K562 (cell line): ENCODE measurements at regions not wholly inside any gene's neighbourhood (a gene's known extent, or its start where the extent isn't known, plus 50 kb on each side); places are given as distances from the start of the nearest gene placed in this dataset.

Experiments
- ATAC-seq: fragments of 200-7000 bp; cut with Tn5 transposase; 3 replicates; pipeline ENCODE4 v1.9.1; 2020; ENCODE audit warnings: moderate library complexity
- BruUV-seq: library from RNA; stranded (reverse); fragments of 400-500 nt; replicated peaks from 2 replicates; lab custom pipeline; 2021; lab: Mats Ljungman, UMichigan
- CTCF ChIA-PET: fragments of 300-600 bp; formaldehyde crosslinking; extraction: SDS; loops from one replicate; lab custom pipeline; 2021; ENCODE audit warnings: low intra/inter-chr PET ratio; lab: Yijun Ruan, JAX
- POLR2A ChIA-PET: fragments of 300-600, 350-650 bp; sonication (Branson Sonifier 250); formaldehyde crosslinking; extraction: SDS; loops from one replicate; lab custom pipeline; 2021; ENCODE audit warnings: antibody characterized with exemption, inconsistent platforms; lab: Yijun Ruan, JAX
- DNase-seq, 4 experiments: peaks; one replicate each; pipeline versions ENCODE4 v3.0.0 to v3.0.0-alpha.2; 2011 to 2018; ENCODE audit warnings: low spot score in 3 of 4, mixed read lengths in 3 of 4; ENCODE audit errors: extremely low read depth in 1 of 4
- FAIRE-seq: peaks from 2 replicates; lab custom pipeline; 2011; peaks lifted over from hg19 to GRCh38; lab: Jason Lieb, UNC
- H2AFZ ChIP-seq: 2 replicates; pipeline ENCODE4 v1.6.0; 2011; ENCODE audit warnings: low read depth, low read length, control low read depth, inconsistent platforms
- H3K27ac ChIP-seq: fragments of 200-600 bp; 3 replicates; pipeline ENCODE4 v1.8.0; 2011; ENCODE audit warnings: low read depth, mild to moderate bottlenecking, control low read depth, inconsistent platforms, low read length, moderate library complexity, mixed read lengths; ENCODE audit errors: extremely low read depth
- H3K27me3 ChIP-seq, 2 experiments: fragments of 300-600 bp in 1 of 2; 2 replicates in 1 of 2; 3 replicates in 1 of 2; pipeline versions ENCODE4 v1.6.0 to v1.8.0; 2011; ENCODE audit warnings: inconsistent platforms in 2 of 2, low read length in 2 of 2, mild to moderate bottlenecking in 1 of 2, mixed read lengths in 1 of 2, moderate library complexity in 1 of 2; ENCODE audit not compliant: control insufficient read depth in 2 of 2, insufficient read depth in 2 of 2
- H3K36me3 ChIP-seq: fragments of 300-600 bp; 3 replicates; pipeline ENCODE4 v1.8.0; 2011; ENCODE audit warnings: mild to moderate bottlenecking, low read length, inconsistent platforms; ENCODE audit not compliant: control insufficient read depth, insufficient read depth
- H3K4me1 ChIP-seq, 2 experiments: fragments of 200-600 bp in 1 of 2; replicated peaks in 1 of 2; 2 replicates in 1 of 2; 3 replicates in 1 of 2; pipeline versions ENCODE4 v1.5.1 to v1.8.0; 2011; ENCODE audit warnings: inconsistent platforms in 2 of 2, low read length in 2 of 2, mild to moderate bottlenecking in 1 of 2, mixed read lengths in 1 of 2, moderate library complexity in 1 of 2; ENCODE audit not compliant: control insufficient read depth in 2 of 2, insufficient read depth in 2 of 2
- H3K4me2 ChIP-seq: 2 replicates; pipeline ENCODE4 v1.6.1; 2011; ENCODE audit warnings: low read length, control low read depth, inconsistent platforms, mixed read lengths; ENCODE audit not compliant: insufficient read depth
- H3K4me3 ChIP-seq: fragments of 200-600 bp; sonication (generic), shearing (Covaris generic); 2 replicates; pipeline ENCODE4 v1.5.1; 2016; ENCODE audit warnings: control low read depth, inconsistent platforms
- H3K79me2 ChIP-seq: fragments of 200-600 bp; 3 replicates; pipeline ENCODE4 v1.8.0; 2011; ENCODE audit warnings: low read length, inconsistent platforms; ENCODE audit not compliant: control insufficient read depth, insufficient read depth
- H3K9ac ChIP-seq, 2 experiments: 2 replicates each; pipeline versions ENCODE4 v1.6.0 to v1.6.1; 2011; ENCODE audit warnings: low read depth in 2 of 2, low read length in 2 of 2, control low read depth in 1 of 2, inconsistent platforms in 1 of 2, mild to moderate bottlenecking in 1 of 2, mixed read lengths in 1 of 2; ENCODE audit not compliant: insufficient read depth in 1 of 2
- H3K9me1 ChIP-seq: one replicate; pipeline ENCODE4 v1.6.0; 2011; ENCODE audit warnings: inconsistent platforms, mild to moderate bottlenecking, low read length, moderate library complexity; ENCODE audit not compliant: control insufficient read depth, insufficient read depth
- H3K9me3 ChIP-seq: replicated peaks from 2 replicates; pipeline ENCODE4 v1.5.1; 2011; ENCODE audit warnings: low read depth, low read length, inconsistent platforms; ENCODE audit not compliant: control insufficient read depth, insufficient read depth
- H4K20me1 ChIP-seq: replicated peaks from 2 replicates; pipeline ENCODE4 v1.6.1; 2011; ENCODE audit warnings: low read length, inconsistent platforms, mixed read lengths; ENCODE audit not compliant: control insufficient read depth, insufficient read depth
- BHLHE40 ChIP-seq: IDR thresholded peaks from 2 replicates; pipeline ENCODE4 v1.6.1; 2011; ENCODE audit warnings: low read length, improper control_type of control experiment
- CBFA2T2 ChIP-seq: fragments of 450-650 bp; conservative IDR thresholded peaks from 2 replicates; pipeline ENCODE4 v1.6.1; 2017; ENCODE audit warnings: mild to moderate bottlenecking
- EWSR1 ChIP-seq: fragments of 450-650 bp; IDR thresholded peaks from 2 replicates; pipeline ENCODE4 v1.6.1; 2018; ENCODE audit warnings: borderline replicate concordance, mild to moderate bottlenecking, low read depth, moderate library complexity; ENCODE audit not compliant: partially characterized antibody
- FOXK2 ChIP-seq, 2 experiments: fragments of 450-650 bp; IDR thresholded peaks in 1 of 2; conservative IDR thresholded peaks in 1 of 2; 2 replicates each; pipeline ENCODE4 v1.6.1; 2016; ENCODE audit warnings: low read depth in 2 of 2, mild to moderate bottlenecking in 1 of 2
- GABPA ChIP-seq: fragments of 200-800 bp; sonication (Bioruptor generic); conservative IDR thresholded peaks from 2 replicates; pipeline ENCODE4 v1.6.1; 2016; ENCODE audit warnings: low read depth, missing genetic modification characterization, missing compliant biosample characterization
- GABPB1 ChIP-seq: sonication (generic); formaldehyde crosslinking; IDR thresholded peaks from 2 replicates; pipeline ENCODE4 v1.8.0; 2022; ENCODE audit warnings: mild to moderate bottlenecking, missing genetic modification reagents
- PTBP1 ChIP-seq: fragments of 200-400 bp; formaldehyde crosslinking; IDR thresholded peaks from 2 replicates; pipeline ENCODE4 v1.6.1; 2017; ENCODE audit warnings: low read depth, low read length
- YBX1 ChIP-seq: fragments of 450-650 bp; IDR thresholded peaks from 2 replicates; pipeline ENCODE4 v1.7.1; 2016; ENCODE audit warnings: mild to moderate bottlenecking
- WGBS: fragments of 100-300 bp; shearing (Covaris generic); methylation state at CpG from one replicate; pipeline ENCODE4 v1.1.6; 2016; ENCODE audit warnings: low coverage, mixed read lengths; ENCODE audit not compliant: insufficient coverage; ENCODE audit errors: missing lambda C conversion rate; 5-methylcytosine and 5-hydroxymethylcytosine counted together
- in situ Hi-C: fragments of 300-500 bp; cut with MboI; formaldehyde crosslinking; loops from 4 replicates; pipeline ENCODE4 v1.15.0; 2018; ENCODE audit warnings: inconsistent platforms, mixed read lengths
- intact Hi-C: fragments of 100-400 bp; cut with micrococcal nuclease; formaldehyde crosslinking; loops from 2 replicates; pipeline ENCODE4 v1.14.2; 2022
- TF ChIP-seq, protein P1 (sequence below): fragments of 450-650 bp; formaldehyde crosslinking; IDR thresholded peaks from 2 replicates; pipeline ENCODE4 v1.4.0; 2020; ENCODE audit warnings: mild to moderate bottlenecking, moderate library complexity
- TF ChIP-seq, protein P2 (sequence below): fragments of 450-650 bp; IDR thresholded peaks from 2 replicates; pipeline ENCODE4 v1.6.1; 2016; ENCODE audit warnings: mild to moderate bottlenecking
- TF ChIP-seq, protein P3 (sequence below): fragments of 250-450 bp; sonication (Bioruptor Pico); IDR thresholded peaks from 2 replicates; pipeline ENCODE4 v1.4.0; 2020

DNA sequence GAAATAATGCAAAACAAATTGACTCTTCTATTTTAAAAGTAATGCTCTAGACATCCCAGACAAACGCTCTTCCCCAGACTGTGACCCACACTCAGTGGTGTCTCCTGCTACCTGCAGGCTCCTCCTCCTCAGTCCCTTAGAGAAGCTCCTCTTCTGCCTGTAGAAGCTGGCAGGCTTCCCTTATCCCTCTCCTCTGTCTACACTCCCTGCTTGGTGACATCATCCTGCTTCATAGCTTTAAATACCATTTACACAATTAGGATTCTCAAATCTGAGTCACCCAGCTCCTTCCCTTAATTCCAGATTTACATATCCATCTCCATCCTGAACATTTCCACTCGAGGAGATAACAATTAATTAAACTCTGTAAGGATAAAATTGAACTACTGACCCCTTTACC, 167.9 kb downstream of the FBXO15 start (continued):
- TF ChIP-seq, protein P1, sequence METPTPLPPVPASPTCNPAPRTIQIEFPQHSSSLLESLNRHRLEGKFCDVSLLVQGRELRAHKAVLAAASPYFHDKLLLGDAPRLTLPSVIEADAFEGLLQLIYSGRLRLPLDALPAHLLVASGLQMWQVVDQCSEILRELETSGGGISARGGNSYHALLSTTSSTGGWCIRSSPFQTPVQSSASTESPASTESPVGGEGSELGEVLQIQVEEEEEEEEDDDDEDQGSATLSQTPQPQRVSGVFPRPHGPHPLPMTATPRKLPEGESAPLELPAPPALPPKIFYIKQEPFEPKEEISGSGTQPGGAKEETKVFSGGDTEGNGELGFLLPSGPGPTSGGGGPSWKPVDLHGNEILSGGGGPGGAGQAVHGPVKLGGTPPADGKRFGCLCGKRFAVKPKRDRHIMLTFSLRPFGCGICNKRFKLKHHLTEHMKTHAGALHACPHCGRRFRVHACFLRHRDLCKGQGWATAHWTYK (CRISPR knock-in tag), result no peak

DNA sequence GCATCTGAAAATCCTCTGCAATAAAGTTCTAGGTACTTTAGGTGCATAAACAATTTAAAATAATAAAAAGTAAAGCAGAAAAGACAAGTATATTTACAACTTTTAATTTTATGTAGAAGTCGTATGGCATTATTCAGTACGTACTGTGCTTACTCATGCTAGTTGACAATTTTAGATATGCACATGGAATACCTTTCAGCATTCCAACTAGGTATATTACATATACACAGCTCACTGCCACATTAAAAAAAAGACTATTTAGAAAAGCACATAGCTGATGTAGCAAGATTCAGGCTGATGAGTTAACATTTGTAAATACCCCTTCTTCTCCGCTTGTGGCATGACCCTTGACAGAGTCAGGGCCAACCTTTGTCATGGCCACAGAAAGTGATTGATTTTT, 171.2 kb downstream of the FBXO15 start:
- DNase-seq (no peak), ATAC-seq (no peak), FAIRE-seq (no peak)
- WGBS, result 0% methylated on average over 2 of the region's 3 CpGs
- Histone ChIP-seq H3K27me3 (no peaks in the 10 kb centered on the region), H3K9me1 (no peaks in the 10 kb centered on the region), H3K4me2 (no peak overlapping the region), H2AFZ (no peak overlapping the region), H3K27ac (no peak overlapping the region), H3K4me3 (no peak overlapping the region), H3K79me2 (no peaks in the 10 kb centered on the region), H3K9me3 (no peaks in the 10 kb centered on the region), H4K20me1 (no peaks in the 10 kb centered on the region), H3K9ac (no peak overlapping the region), H3K4me1 (no peaks in the 10 kb centered on the region), H3K36me3 (no peaks in the 10 kb centered on the region)
- in situ Hi-C loops (no loop called here), intact Hi-C loops (no loop called here)
- no TSS peak for BruUV-seq
- ChIA-PET POLR2A (no interaction called here), CTCF (no interaction called here)
- TF ChIP-seq, protein P2, sequence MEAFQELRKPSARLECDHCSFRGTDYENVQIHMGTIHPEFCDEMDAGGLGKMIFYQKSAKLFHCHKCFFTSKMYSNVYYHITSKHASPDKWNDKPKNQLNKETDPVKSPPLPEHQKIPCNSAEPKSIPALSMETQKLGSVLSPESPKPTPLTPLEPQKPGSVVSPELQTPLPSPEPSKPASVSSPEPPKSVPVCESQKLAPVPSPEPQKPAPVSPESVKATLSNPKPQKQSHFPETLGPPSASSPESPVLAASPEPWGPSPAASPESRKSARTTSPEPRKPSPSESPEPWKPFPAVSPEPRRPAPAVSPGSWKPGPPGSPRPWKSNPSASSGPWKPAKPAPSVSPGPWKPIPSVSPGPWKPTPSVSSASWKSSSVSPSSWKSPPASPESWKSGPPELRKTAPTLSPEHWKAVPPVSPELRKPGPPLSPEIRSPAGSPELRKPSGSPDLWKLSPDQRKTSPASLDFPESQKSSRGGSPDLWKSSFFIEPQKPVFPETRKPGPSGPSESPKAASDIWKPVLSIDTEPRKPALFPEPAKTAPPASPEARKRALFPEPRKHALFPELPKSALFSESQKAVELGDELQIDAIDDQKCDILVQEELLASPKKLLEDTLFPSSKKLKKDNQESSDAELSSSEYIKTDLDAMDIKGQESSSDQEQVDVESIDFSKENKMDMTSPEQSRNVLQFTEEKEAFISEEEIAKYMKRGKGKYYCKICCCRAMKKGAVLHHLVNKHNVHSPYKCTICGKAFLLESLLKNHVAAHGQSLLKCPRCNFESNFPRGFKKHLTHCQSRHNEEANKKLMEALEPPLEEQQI, result no peak
- TF ChIP-seq EWSR1 (no peak), FOXK2 (conservative IDR thresholded peaks at IDR 0.05 in 1 of 2, IDR thresholded peaks at IDR 0.05 in 1 of 2; ENCODE audit: low read depth in 2 of 2) (no peak), YBX1 (no peak), CBFA2T2 (no peak), PTBP1 (no peak), BHLHE40 (no peak), GABPA (tag) (no peak), GABPB1 (CRISPR knock-in tag) (no peak)
- TF ChIP-seq, protein P3, sequence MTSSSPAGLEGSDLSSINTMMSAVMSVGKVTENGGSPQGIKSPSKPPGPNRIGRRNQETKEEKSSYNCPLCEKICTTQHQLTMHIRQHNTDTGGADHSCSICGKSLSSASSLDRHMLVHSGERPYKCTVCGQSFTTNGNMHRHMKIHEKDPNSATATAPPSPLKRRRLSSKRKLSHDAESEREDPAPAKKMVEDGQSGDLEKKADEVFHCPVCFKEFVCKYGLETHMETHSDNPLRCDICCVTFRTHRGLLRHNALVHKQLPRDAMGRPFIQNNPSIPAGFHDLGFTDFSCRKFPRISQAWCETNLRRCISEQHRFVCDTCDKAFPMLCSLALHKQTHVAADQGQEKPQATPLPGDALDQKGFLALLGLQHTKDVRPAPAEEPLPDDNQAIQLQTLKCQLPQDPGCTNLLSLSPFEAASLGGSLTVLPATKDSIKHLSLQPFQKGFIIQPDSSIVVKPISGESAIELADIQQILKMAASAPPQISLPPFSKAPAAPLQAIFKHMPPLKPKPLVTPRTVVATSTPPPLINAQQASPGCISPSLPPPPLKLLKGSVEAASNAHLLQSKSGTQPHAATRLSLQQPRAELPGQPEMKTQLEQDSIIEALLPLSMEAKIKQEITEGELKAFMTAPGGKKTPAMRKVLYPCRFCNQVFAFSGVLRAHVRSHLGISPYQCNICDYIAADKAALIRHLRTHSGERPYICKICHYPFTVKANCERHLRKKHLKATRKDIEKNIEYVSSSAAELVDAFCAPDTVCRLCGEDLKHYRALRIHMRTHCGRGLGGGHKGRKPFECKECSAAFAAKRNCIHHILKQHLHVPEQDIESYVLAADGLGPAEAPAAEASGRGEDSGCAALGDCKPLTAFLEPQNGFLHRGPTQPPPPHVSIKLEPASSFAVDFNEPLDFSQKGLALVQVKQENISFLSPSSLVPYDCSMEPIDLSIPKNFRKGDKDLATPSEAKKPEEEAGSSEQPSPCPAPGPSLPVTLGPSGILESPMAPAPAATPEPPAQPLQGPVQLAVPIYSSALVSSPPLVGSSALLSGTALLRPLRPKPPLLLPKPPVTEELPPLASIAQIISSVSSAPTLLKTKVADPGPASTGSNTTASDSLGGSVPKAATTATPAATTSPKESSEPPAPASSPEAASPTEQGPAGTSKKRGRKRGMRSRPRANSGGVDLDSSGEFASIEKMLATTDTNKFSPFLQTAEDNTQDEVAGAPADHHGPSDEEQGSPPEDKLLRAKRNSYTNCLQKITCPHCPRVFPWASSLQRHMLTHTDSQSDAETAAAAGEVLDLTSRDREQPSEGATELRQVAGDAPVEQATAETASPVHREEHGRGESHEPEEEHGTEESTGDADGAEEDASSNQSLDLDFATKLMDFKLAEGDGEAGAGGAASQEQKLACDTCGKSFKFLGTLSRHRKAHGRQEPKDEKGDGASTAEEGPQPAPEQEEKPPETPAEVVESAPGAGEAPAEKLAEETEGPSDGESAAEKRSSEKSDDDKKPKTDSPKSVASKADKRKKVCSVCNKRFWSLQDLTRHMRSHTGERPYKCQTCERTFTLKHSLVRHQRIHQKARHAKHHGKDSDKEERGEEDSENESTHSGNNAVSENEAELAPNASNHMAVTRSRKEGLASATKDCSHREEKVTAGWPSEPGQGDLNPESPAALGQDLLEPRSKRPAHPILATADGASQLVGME (CRISPR knock-in tag), result no peak
